Activated CD8-positive, alpha-beta memory T cell treated with anti-CD3 and anti-CD28 coated beads, Interleukin-2, amount 50 U/mL, for 48 hours (primary cell): ENCODE measurements at regions not wholly inside any gene's neighbourhood (a gene's known extent, or its start where the extent isn't known, plus 50 kb on each side); places are given as distances from the start of the nearest gene placed in this dataset.
"Not testable (repeated sequence)": the region's sequence is repeated elsewhere in the genome, so short reads cannot be mapped to it uniquely, and the experiment has no call there.

ENCODE experiments used
- DNase-seq: peaks from one replicate; pipeline ENCODE4 v3.0.0-alpha.2; 2020

DNA sequence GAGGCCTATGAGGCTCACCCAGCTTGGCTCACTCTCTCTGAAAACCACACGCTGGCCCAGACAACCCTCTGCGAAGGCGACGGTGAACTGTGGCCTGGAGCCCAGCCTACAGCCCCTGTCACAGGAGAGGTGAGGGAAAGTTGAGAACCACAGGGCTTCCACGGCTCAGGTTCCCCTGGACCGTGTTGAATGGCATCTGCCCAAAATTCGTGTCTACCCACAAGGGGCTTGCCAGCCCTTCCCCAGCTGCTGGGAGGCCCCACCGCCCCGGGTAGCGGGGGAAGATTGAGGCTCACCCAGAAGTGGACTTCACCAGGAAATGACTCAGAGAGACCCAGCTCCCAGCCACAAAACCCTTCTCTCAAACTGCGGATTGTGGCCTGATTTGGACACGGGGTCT is 197.1 kb downstream of the CTTN start:
- no peak for DNase-seq

DNA sequence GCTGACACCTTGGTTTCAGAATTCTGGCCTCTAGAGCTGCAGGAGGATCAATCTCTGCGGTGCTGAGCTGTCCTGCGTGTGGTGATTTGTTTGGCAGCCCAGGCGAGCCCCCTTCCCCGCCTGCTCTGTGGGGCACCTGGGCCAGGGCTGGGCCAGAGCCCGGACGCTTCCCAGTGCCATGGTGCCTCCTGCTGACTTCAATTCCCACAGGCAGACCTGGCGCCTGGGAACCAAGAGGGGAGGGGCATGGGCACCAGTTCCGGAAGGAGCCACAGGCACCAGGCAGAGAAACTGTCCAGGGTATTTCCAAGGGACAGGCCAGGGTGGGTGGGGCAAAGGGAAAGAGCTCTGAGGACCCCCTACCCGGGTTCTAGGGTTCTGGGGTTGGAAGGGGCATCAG is 197.8 kb downstream of the CTTN start:
- no peak for DNase-seq

DNA sequence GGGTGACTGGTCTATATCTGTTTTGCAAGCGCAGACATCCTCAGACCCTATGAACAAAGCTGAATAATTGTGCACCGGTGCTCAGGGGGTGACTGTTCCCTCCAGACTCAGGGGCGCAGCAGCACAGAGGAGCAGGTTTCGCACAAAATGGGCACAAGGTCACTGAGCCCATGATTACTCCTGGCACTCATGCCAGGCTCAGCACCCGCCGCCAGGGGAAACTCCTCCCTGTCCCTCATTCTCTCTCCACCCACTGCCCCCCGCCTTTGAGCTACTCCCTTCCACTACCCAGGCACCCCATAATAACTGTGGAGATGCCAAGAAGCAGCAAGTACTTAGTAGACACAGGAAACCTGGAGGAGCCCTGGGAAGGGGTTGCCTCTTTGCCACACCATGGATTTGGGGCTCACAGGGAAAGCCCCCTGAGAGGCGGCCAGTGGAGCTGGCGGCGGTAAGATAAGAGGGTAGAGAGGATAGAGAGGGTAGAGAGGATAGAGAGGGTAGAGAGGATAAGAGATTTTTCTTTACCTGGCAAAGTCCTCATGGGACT is 198.8 kb downstream of the CTTN start:
- no peak for DNase-seq

DNA sequence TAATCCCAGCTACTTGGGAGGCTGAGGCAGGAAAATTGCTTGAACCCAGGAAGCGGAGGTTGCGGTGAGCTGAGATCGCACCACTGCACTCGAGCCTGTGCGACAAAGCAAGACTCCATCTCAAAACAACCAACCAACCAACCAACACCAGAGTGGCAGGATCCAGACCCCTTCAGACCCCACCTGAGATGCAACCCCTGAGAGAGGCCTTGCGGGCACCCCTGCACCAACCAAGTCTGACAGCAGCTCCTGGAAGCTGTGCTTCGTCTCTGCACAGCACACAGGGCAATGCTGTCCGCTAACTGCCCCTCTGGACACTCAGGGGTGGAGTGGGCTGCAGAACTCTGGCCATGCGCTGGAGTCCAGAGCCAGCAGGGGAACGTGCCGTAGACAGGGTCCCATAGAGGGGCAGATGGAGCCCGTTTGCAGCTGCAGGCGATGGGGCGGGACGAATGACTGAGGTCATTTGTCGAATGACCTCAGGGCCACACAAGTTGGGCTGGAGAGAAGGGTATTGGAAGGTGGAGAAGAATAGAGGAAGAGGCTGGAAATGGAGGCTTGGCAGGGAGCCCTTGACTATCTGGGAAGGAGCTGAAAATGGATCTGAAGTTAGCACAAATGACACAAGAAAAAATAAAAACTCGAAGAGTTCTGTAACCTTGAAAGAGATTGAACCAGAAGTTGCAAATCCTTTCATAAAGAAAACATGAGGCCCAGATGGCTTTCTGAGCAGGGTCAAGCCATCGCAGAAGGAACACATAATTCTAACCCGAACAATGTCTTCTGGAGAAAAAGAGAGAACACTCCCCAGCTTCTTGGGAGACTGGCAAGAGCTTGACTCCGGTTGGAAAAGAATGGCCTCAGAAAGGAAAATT is 199.7 kb downstream of the CTTN start:
- DNase-seq: no peak

DNA sequence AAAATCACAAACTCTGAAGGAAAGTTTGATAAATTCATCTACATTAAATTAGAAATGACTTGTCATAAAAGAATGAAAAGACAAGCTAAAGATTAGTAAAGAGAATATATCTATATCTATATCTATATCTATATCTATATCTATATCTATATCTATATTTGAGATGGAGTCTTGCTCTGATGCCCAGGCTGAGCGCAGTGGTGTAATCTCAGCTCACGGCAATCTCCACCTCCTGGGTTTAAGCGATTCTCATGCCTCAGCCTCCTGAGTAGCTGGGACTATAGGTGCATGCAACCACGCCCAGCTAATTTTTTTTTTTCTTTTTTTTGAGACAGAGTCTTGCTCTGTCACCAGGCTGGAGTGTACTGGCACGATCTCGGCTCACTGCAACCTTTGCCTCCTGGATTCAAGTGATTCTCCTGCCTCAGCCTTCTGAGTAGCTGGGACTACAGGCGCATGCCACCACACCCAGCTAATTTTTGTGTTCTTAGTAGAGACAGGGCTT is 202.6 kb downstream of the CTTN start:
- not testable (repeated sequence) for DNase-seq

DNA sequence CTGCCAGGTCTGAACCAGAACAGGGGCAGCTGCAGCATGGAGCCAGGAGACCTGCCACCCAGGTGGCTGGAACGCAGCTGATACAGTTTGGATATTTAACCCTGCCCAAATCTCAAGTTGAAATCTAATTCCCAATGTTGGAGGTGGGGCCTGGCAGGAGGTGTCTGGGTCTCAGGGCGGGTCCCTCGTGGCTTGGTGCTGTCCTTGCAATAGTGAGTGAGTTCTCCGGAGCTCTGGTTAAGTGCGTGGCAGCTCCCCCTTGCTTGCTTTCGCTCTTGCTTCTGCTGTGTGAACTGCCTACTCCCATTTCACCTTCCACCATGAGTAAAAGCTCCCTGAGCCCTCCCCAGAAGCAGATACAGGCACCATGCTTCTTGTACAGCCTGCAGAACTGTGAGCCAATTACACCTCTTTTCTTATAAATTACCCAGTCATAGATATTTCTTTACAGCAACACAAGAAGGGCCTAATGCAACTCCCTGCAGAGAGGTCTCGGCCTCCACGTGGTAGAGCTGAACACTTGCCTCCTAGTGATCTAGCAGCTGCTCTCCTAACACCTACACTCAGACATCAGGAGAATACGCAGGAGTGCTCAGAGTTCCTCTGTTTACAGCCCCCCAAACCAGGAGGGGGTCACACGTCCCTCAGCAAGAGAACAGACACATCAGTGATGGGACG is 203.7 kb downstream of the CTTN start:
- DNase-seq: no peak

DNA sequence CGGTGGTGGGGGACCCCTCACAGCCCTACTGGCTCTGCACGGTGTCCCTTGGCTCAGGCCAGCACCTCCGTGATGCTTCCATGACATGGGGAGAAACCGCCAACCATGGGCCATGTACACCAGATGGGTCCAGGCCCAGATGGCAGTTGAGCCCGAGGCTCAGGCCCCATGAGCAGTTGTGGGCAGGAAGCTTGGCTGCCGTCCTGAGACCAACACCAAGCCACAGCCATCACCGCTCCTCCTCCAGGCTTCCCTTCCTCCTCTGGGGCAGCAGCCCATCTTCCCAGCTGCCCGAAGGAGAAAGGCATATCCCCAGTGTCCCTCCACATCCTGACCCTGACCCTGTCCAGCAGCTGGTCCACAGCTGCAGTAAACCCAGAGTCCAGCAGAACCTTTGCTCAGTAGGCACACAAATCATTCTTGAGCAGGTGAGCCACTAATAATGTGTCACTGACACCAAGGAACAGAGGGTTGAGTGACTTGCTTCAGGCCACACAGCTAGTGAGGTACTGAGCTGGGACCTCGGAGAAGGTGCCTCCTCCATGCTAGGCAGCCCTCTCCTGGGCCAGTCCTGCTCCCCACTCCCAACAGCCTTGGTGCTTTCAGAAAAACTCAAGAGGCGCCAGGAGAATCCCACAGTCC is 204.9 kb downstream of the CTTN start:
- no peak for DNase-seq

DNA sequence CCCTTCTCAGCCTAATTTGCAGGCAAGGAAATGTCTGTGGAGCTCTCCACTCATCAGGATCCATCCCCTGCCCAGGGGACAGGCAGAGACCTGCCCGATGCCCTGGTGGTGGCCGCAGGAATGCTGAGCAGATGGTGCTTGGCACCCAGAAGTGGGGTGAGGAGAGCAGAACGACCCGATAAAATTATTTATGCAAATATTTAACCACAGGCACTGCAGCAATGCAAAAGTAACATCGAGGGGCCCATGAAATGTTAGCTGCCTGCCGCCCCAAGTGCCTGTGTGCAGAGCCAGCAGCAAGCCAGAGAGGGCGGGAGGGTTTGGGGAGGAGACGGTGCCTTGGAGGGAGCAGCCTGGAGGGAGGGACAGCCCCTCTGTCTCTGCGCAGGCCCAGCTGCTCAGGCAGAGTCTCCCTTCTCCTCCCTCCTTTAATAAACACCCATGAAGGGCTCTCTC is 205.5 kb downstream of the CTTN start:
- no peak for DNase-seq

DNA sequence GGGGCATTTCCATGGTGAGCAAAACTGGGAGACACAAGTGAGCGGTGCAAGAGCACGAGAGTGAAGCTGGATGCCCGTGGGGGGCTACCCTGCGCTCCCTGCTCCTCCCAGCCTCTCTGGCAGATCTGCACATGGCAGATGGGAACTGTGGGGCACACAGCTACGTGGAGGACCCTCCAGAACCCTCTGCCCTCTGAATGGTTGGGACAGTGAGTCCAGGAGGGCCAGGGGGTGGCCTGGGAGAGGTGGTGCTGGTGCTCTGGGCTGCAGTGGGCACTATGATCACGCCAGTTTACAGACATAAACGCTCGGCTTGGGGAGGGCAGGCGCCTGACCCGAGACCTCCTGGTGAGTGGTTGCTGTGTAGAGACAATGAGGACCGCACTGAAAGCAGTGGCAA is 205.9 kb downstream of the CTTN start:
- no peak for DNase-seq

DNA sequence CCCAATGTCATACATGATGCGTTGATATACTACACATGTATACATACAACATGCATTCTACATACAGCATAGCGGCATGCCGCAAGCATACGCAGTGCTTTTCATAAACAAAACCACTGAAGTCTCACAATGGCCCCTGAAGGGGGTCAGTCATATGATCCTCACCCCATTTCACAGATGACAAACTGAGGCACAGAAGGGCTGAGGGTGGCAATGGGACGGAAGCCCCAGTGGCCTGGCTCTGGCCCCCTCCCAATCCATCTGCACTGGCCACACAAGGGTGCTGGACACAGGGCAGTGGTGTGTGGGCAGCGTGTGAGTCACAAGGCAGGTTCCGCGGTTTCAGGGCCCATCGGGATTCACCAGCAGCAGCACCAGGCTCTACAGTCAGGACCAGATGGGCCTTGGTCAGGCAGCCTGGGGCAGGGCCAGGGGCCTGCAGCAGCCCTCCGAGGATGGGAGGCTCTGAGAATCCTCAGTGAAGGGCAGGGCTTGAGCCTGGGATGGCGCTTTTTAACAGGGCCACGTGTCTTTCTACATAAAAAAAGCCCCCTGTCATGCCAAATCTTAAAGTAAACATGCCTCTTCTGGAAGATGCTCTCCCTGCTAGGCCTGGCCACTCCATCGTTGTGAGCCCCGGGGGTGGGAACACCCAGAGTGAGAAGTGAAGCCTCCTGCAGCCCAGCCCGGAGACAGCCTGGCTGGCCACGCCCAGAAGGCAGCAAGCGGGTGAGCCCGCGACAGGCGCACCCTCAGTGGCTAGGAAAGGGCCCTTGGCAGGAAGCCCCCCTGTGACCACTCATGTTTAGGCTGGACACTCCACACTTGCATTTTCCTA is 206.5 kb downstream of the CTTN start:
- DNase-seq: no peak

DNA sequence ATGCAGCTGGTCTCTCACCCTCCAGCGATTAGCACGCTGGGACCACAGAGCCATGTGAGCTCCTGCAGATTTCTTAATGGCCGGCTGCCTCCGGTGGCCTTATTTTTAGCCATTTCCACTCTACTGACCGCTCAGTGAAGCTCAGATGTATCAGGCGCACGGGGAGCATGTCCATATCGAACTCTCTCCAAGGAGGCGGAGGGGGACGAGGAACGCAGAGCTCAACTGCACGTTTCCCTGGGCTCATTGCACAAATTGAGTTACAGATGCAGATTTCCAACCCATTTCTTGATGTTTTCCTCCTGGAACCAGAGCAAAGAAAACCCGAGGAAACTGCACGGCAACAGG is 207.1 kb downstream of the CTTN start:
- DNase-seq: no peak

DNA sequence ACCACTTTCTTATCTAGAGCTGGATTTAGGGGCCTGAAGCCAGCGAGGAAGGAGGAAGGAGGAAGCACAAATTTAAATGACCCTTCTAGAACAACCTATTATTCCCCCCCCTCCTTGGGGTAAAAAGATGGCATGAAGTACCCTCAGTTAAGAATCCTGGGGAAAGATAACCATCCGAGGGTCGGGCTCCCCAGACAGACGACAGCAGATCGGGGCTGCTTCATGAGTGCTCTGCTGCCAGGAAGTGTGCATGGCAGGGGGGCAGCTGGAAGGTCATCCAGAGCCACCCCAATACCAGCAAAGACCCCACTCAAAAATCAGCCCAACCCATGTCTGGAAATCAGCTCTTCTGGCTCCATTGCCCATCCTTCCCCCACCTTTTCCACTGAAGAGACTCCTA is 207.5 kb downstream of the CTTN start:
- no peak for DNase-seq

DNA sequence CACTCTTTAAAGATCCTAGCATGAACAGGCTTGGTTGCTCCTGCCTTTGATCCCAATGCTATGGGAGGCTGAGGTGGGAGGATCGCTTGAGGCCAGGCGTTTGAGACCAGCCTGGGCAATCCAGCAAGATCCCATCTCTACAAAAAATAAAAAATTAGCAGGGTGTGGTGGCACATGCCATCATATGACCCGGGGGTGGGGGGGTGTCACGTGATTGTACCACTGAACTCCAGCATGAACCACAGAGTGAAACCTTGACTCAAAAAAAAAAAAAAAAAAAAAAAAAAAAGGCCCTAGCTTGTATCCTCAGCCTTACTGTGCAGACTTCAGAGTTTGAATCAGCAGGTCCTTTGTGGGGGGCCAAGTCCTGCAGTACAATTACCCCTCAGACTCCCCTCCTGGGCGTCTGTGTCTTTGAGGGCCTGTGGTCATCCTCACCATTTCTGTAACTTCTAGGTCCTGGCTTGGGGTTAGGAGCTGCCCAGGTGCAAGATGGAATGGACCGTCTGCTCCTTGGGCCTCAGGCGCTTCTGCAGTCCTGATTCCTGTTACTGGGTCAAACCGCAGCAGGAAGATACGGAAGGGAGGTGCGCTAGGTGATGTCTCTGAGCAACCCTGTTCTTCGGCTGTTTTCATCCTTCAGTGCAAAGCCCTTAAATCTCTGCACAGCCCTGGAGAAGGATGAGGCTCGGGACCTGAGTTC is 208.1 kb downstream of the CTTN start:
- no peak for DNase-seq

DNA sequence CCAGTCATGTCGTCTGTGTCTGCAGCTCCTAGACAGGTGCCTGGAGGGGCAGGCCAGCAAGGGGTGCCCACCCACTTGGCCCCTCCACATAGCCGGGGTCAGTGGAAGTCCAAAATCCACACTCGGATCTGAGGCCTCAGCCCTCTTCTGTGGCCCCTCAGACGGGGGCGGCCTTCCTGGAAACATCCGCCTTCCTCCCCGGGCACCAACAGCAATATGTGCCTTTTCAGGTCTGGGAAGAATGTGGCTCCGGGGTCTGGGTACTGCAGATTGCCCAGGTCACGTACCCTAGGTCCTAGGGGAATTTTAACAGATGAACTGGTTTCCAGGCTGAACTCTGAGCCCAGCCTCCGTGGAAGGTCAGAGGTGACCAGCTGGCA is 208.6 kb downstream of the CTTN start:
- no peak for DNase-seq

DNA sequence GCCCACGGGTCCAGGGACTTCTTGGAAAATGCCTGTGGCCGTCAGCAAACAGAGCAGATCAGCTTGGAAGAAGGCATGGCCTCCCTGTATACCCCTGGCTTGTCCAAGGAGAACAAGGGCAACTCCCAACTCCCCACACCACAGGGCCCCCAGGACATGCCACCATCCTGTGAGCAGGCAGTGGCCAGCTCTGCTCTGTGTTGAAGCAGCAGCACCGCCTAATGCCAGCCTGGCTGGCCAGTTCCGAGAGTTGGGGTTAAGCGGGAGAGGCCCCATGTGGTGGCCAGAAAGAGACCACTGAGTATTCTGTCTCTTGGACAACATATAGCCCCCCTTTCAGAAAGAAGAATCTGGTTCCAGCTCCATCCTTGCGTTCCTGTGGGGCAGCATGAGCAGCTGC is 209.2 kb downstream of the CTTN start:
- no peak for DNase-seq

DNA sequence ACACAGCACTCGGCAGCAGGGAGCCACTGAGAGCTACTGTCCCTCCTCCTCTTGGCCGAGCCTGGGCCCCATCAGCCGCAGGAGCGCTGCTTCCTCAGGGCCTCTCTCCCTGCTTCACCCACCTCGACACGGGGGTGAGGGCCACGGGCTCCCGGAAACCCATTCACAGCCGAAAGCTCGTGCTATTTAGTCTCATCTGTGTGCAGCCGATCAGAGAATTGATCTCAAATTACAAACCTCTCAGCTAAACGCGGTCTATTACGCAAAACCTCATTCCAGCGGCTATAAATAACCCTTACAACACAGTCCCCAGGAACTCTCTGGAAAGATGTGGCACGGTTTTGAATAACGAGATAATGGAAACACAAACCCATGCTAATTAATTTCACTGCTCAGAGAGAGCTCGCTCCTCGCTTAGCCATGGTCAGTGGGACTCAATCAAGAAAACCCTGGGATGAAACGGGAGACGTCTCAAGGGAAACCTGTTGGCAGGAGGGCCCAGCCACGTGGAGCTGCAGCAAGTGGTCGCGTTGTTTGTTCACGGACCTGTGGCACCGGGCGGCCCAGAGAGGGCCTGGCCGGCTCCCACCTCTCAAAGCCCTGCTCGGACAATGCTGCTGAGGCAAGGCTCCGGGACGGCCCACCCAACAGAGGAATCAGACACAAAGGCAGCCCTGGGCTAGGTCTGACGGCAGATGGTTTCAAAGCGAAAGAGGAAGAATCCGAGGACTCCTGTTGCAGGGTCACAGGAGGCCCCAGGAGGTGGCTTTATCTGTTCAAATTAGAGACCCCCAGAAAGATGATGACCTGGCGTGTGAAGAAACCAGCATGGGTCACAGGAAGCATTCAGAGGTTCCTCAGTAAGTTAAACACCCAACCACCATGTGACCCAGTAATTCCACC is 210.5 kb downstream of the CTTN start:
- DNase-seq: no peak

DNA sequence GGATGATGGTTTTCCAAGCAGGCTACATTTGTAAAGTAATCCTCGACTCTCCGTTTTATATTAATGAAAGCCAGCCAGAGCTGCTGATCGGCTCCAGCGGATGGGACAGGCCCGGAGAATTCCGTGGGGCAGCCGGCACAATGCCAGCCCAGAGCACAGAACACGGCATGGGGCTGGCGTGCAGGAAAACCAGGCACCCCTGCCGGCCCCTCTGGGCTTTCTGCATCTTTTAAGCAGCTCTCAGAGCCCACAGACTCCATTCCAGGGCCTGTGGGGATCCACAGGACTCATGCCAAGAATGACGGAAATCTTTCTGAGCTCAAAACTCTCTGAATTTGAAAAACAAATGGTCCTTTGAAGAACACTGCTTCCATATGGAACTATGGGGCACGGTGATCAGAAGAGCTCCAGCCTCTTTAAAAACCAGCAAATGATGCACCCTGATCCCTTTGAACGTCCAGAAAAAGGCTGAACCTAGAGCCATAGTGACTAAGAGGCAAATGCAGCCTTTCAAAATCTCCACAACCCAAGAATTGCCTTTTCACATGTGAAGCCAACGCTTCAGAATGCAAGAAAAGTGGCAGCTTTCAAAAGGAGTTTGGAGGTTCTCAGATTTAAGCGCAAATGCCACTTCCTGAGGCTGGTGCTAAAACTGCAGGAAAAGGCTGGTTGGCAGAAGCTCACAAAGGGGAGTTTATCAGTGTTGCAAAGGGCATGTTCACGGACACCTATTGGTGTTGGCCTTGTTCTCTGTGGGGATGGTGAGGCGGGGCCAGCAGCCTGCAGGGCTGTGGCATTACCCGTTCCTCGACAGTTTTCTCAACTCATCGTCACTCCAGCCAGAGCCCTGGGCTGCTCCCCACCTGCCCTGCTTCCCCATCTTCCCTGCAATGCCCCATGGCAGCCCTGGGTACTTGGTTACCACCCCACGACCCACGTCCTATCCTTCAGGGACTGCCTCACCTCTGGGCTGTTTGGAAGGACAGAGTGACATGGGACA is 212.5 kb downstream of the CTTN start:
- DNase-seq: no peak

DNA sequence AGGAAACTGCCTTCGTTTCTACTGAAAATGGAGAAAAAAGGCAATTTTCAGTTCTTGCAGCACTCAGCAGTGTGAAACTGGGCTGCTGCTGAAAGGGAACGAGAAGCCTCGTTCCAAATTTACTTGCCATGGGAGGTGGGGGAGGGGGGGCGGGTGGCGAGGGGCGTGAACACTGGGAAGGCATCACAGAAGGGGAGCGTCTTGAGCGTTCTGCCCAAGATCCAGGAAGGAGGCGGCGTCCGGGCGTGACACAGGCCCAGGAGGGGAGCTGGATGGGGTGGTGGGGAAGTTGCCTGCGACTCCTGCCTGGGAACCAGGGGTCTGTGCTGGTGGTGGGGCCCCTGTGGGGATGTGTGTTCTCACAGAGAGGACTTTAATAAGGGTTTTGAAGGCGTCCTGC is 213.5 kb downstream of the CTTN start:
- no peak for DNase-seq

DNA sequence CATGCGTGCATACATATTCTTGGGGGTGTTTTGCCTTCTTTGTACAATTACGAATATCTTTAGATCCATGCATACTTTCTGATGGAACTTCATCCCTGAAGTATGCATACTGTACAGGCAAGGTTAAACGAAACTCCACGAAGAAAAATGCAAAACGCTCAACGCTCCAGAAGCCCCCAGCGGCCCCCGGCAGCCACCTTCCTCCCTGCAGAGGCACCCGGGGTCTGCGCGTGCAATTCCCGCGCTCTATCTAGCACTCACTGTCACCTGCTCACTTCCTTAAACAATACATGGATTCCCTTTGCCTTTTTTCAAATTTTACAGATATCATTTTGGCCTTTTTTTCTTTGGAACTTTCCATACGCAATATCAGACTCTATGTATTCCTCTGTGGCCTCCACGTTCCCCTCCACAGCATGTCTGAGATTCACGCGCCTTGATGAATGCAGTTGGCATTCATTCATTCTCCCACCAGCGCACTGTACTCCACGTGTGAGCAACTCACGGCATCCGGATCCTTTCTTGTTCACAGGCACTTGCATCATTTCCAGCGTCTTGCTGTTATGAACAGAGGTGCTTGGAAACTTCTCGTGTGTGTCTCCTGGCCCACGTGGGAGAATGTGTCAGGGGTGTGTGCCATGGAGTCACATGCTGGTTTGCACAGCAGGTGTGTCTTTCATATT is 214.3 kb downstream of the CTTN start:
- no peak for DNase-seq
